Loucy (cell line): ENCODE measurements at regions not wholly inside any gene's neighbourhood (a gene's known extent, or its start where the extent isn't known, plus 50 kb on each side); places are given as distances from the start of the nearest gene placed in this dataset.

Source experiments
- H2AFZ ChIP-seq: fragments of 200-600 bp; sonication (generic); 2 replicates; pipeline ENCODE4 v1.6.0; 2016; ENCODE audit warnings: antibody characterized with exemption, mild to moderate bottlenecking, low read length, moderate library complexity
- H3F3A ChIP-seq: fragments of 200-600 bp; 2 replicates; pipeline ENCODE4 v1.6.0; 2016; ENCODE audit warnings: antibody characterized with exemption, low read depth, mild to moderate bottlenecking
- H3K27me3 ChIP-seq: fragments of 200-600 bp; sonication (generic); 2 replicates; pipeline ENCODE4 v1.6.1; 2014; ENCODE audit warnings: low read length, mild to moderate bottlenecking; ENCODE audit not compliant: insufficient read depth, poor library complexity, severe bottlenecking
- H3K36me3 ChIP-seq: fragments of 200-600 bp; sonication (generic); 2 replicates; pipeline ENCODE4 v1.6.1; 2016; ENCODE audit warnings: low read length; ENCODE audit not compliant: insufficient read depth
- H3K4me1 ChIP-seq: fragments of 200-600 bp; sonication (generic); 2 replicates; pipeline ENCODE4 v1.5.1; 2014; ENCODE audit warnings: low read length, mild to moderate bottlenecking; ENCODE audit not compliant: insufficient read depth, poor library complexity, severe bottlenecking
- H3K4me2 ChIP-seq: fragments of 200-600 bp; sonication (generic); 2 replicates; pipeline ENCODE4 v1.6.0; 2014; ENCODE audit warnings: antibody characterized with exemption, low read length, low read depth, mild to moderate bottlenecking; ENCODE audit not compliant: poor library complexity, severe bottlenecking
- H3K4me3 ChIP-seq: fragments of 200-600 bp; sonication (generic); 2 replicates; pipeline ENCODE4 v1.5.1; 2014; ENCODE audit warnings: low read length, mild to moderate bottlenecking, mixed read lengths; ENCODE audit not compliant: poor library complexity, severe bottlenecking
- H3K79me2 ChIP-seq: fragments of 200-600 bp; sonication (generic); 2 replicates; pipeline ENCODE4 v1.6.1; 2014; ENCODE audit warnings: low read length; ENCODE audit not compliant: insufficient read depth
- H3K9ac ChIP-seq: fragments of 200-600 bp; sonication (generic); 2 replicates; pipeline ENCODE4 v1.6.0; 2014; ENCODE audit warnings: mild to moderate bottlenecking, low read depth, low read length, moderate library complexity; ENCODE audit not compliant: poor library complexity, severe bottlenecking
- H3K9me2 ChIP-seq: fragments of 200-600 bp; sonication (generic); replicated peaks from 2 replicates; pipeline ENCODE4 v1.6.1; 2016; ENCODE audit warnings: low read depth, low read length, mixed read lengths
- H3K9me3 ChIP-seq: fragments of 200-600 bp; sonication (generic); 2 replicates; pipeline ENCODE4 v1.6.1; 2014; ENCODE audit warnings: mild to moderate bottlenecking, antibody characterized with exemption, low read length, low read depth; ENCODE audit not compliant: insufficient read depth
- H4K20me1 ChIP-seq: fragments of 200-600 bp; sonication (generic); 2 replicates; pipeline ENCODE4 v1.6.0; 2014; ENCODE audit warnings: antibody characterized with exemption, low read length, mild to moderate bottlenecking; ENCODE audit not compliant: insufficient read depth, poor library complexity, severe bottlenecking
- CTCF ChIP-seq: fragments of 200-600 bp; sonication (generic); conservative IDR thresholded peaks from 2 replicates; pipeline ENCODE4 v1.5.1; 2014; ENCODE audit warnings: mild to moderate bottlenecking, antibody characterized with exemption, low read length
- EZH2phosphoT487 ChIP-seq: fragments of 200-600 bp; IDR thresholded peaks from 2 replicates; pipeline ENCODE4 v1.6.1; 2018; ENCODE audit warnings: antibody characterized with exemption, mild to moderate bottlenecking, moderate library complexity, borderline replicate concordance

- no peaks in the 10 kb centered on the region for H3K27me3 ChIP-seq
- no peaks in the 10 kb centered on the region for H3K36me3 ChIP-seq
- no peak overlapping the region for H2AFZ ChIP-seq
- no peaks in the 10 kb centered on the region for H3K9me3 ChIP-seq
- no peaks in the 10 kb centered on the region for H3K4me1 ChIP-seq
- H3F3A ChIP-seq, result no peaks in the 10 kb centered on the region
- no peaks in the 10 kb centered on the region for H3K9me2 ChIP-seq
- H3K4me3 ChIP-seq, result no peak overlapping the region
- H3K9ac ChIP-seq, result no peak overlapping the region
- no peaks in the 10 kb centered on the region for H4K20me1 ChIP-seq
- H3K79me2 ChIP-seq, result no peaks in the 10 kb centered on the region
- H3K4me2 ChIP-seq, result no peak overlapping the region
- TF ChIP-seq EZH2phosphoT487, result no peak
- TF ChIP-seq CTCF, result peak; percentile 38
Observed at GRCh38 chr6:6927521-6928361, 180.0 kb upstream of the RREB1 start.

- H3K9me2 ChIP-seq, result no peaks in the 10 kb centered on the region
- no peak overlapping the region for H3K9ac ChIP-seq
- TF ChIP-seq EZH2phosphoT487 (no peak), CTCF (no peak)
- H2AFZ ChIP-seq, result no peak overlapping the region
- no peaks in the 10 kb centered on the region for H3K9me3 ChIP-seq
- no peaks in the 10 kb centered on the region for H3F3A ChIP-seq
- no peaks in the 10 kb centered on the region for H3K79me2 ChIP-seq
- no peaks in the 10 kb centered on the region for H3K36me3 ChIP-seq
- H3K27me3 ChIP-seq, result no peaks in the 10 kb centered on the region
- no peaks in the 10 kb centered on the region for H3K4me1 ChIP-seq
- H4K20me1 ChIP-seq, result no peaks in the 10 kb centered on the region
- no peak overlapping the region for H3K4me2 ChIP-seq
- H3K4me3 ChIP-seq, result no peak overlapping the region
Observed at GRCh38 chr6:6930223-6930880, 177.4 kb upstream of the RREB1 start.

- H4K20me1 ChIP-seq, result no peaks in the 10 kb centered on the region
- no peaks in the 10 kb centered on the region for H3K9me3 ChIP-seq
- no peaks in the 10 kb centered on the region for H3K79me2 ChIP-seq
- H3K9ac ChIP-seq, result no peak overlapping the region
- no peak overlapping the region for H3K4me2 ChIP-seq
- no peaks in the 10 kb centered on the region for H3F3A ChIP-seq
- no peaks in the 10 kb centered on the region for H3K36me3 ChIP-seq
- no peak overlapping the region for H3K4me3 ChIP-seq
- H3K4me1 ChIP-seq, result no peaks in the 10 kb centered on the region
- TF ChIP-seq CTCF (no peak), EZH2phosphoT487 (no peak)
- no peaks in the 10 kb centered on the region for H3K27me3 ChIP-seq
- peak overlapping the region; percentile 63 for H2AFZ ChIP-seq
- H3K9me2 ChIP-seq, result no peaks in the 10 kb centered on the region
Observed at GRCh38 chr6:6931071-6932025, 176.4 kb upstream of the RREB1 start.
